Endothelial cell (in vitro differentiated cells): ENCODE measurements at regions not wholly inside any gene's neighbourhood (a gene's known extent, or its start where the extent isn't known, plus 50 kb on each side); places are given as distances from the start of the nearest gene placed in this dataset.
"Not testable (repeated sequence)": the region's sequence is repeated elsewhere in the genome, so short reads cannot be mapped to it uniquely, and the experiment has no call there.

Experiments
- DNase-seq: peaks from one replicate; pipeline ENCODE4 v3.0.0; 2021; ENCODE audit warnings: low spot score
- H3K27ac Mint-ChIP-seq: one replicate; pipeline ENCODE4 v1.8.0; 2021; ENCODE audit warnings: mixed read lengths, inconsistent platforms; ENCODE audit not compliant: unreplicated experiment
- H3K27me3 Mint-ChIP-seq: one replicate; pipeline ENCODE4 v1.8.0; 2021; ENCODE audit warnings: mild to moderate bottlenecking, moderate library complexity, mixed read lengths, inconsistent platforms; ENCODE audit not compliant: unreplicated experiment
- H3K36me3 Mint-ChIP-seq: one replicate; pipeline ENCODE4 v1.8.0; 2021; ENCODE audit warnings: mild to moderate bottlenecking, low read depth, mixed read lengths, inconsistent platforms; ENCODE audit not compliant: unreplicated experiment
- H3K4me1 Mint-ChIP-seq: one replicate; pipeline ENCODE4 v1.8.0; 2021; ENCODE audit warnings: mild to moderate bottlenecking, mixed read lengths, inconsistent platforms; ENCODE audit not compliant: unreplicated experiment
- H3K4me3 Mint-ChIP-seq: one replicate; pipeline ENCODE4 v1.8.0; 2021; ENCODE audit warnings: mild to moderate bottlenecking, mixed read lengths, inconsistent platforms; ENCODE audit not compliant: unreplicated experiment
- H3K9me3 Mint-ChIP-seq: one replicate; pipeline ENCODE4 v1.8.0; 2021; ENCODE audit warnings: mixed read lengths, inconsistent platforms; ENCODE audit not compliant: unreplicated experiment
- CTCF ChIP-seq: fragments of 200-600 bp; sonication (generic); IDR thresholded peaks from one replicate; pipeline ENCODE4 v1.5.0; 2021; ENCODE audit warnings: antibody characterized with exemption; ENCODE audit not compliant: unreplicated experiment

GRCh38 chr9:26789959-26790358 lies 102.6 kb downstream of the CAAP1 start:
- Mint-ChIP-seq H3K9me3 (no peaks in the 10 kb centered on the region), H3K27ac (no peak overlapping the region), H3K4me3 (no peak overlapping the region), H3K27me3 (peaks cover 1% of the 10 kb centered on the region), H3K36me3 (no peaks in the 10 kb centered on the region), H3K4me1 (no peaks in the 10 kb centered on the region)
- no peak for DNase-seq
- TF ChIP-seq CTCF, result no peak

- no peak for TF ChIP-seq CTCF
- Mint-ChIP-seq H3K9me3 (no peaks in the 10 kb centered on the region), H3K4me3 (no peak overlapping the region), H3K27me3 (peaks cover 1% of the 10 kb centered on the region), H3K36me3 (no peaks in the 10 kb centered on the region), H3K4me1 (no peaks in the 10 kb centered on the region), H3K27ac (no peak overlapping the region)
- no peak for DNase-seq
Measured at GRCh38 chr9:26786564-26786963, 106.0 kb downstream of the CAAP1 start.

GRCh38 chr9:26782899-26783298 lies 109.7 kb downstream of the CAAP1 start:
- no peak overlapping the region for H3K4me3 Mint-ChIP-seq

GRCh38 chr9:26781906-26782305 lies 110.7 kb downstream of the CAAP1 start:
- no peaks in the 10 kb centered on the region for H3K4me1 Mint-ChIP-seq
- H3K36me3 Mint-ChIP-seq, result no peaks in the 10 kb centered on the region
- no peak for TF ChIP-seq CTCF
- H3K27ac Mint-ChIP-seq, result no peak overlapping the region
- no peaks in the 10 kb centered on the region for H3K9me3 Mint-ChIP-seq
- no peak for DNase-seq
- no peak overlapping the region for H3K4me3 Mint-ChIP-seq
- no peaks in the 10 kb centered on the region for H3K27me3 Mint-ChIP-seq

More at GRCh38 chr9:26782899-26783298, 109.7 kb downstream of the CAAP1 start:
- no peaks in the 10 kb centered on the region for H3K4me1 Mint-ChIP-seq
- H3K27me3 Mint-ChIP-seq, result no peaks in the 10 kb centered on the region
- no peaks in the 10 kb centered on the region for H3K9me3 Mint-ChIP-seq
- no peak for DNase-seq
- no peaks in the 10 kb centered on the region for H3K36me3 Mint-ChIP-seq
- H3K27ac Mint-ChIP-seq, result no peak overlapping the region
- no peak for TF ChIP-seq CTCF

GRCh38 chr9:26780307-26780706 lies 112.3 kb downstream of the CAAP1 start:
- not testable (repeated sequence) for DNase-seq, H3K27me3 Mint-ChIP-seq, H3K4me1 Mint-ChIP-seq, H3K4me3 Mint-ChIP-seq, H3K27ac Mint-ChIP-seq, H3K9me3 Mint-ChIP-seq, H3K36me3 Mint-ChIP-seq

- H3K27me3 Mint-ChIP-seq, result no peaks in the 10 kb centered on the region
- no peaks in the 10 kb centered on the region for H3K9me3 Mint-ChIP-seq
- H3K36me3 Mint-ChIP-seq, result no peaks in the 10 kb centered on the region
- no peak for TF ChIP-seq CTCF
- no peak overlapping the region for H3K27ac Mint-ChIP-seq
- H3K4me1 Mint-ChIP-seq, result no peaks in the 10 kb centered on the region
- DNase-seq, result no peak
- no peak overlapping the region for H3K4me3 Mint-ChIP-seq
Measured at GRCh38 chr9:26779062-26779461, 113.5 kb downstream of the CAAP1 start.
